Heart left ventricle (tissue), 13 donors: ENCODE measurements at regions not wholly inside any gene's neighbourhood (a gene's known extent, or its start where the extent isn't known, plus 50 kb on each side); places are given as distances from the start of the nearest gene placed in this dataset.

Source experiments
- CTCF ChIP-seq, 12 donors: fragments of 200-600 bp; sonication (generic) in 4 of 12; IDR thresholded peaks; one replicate each; pipeline versions ENCODE4 v1.5.0 to v1.8.0; 2018 to 2022; ENCODE audit warnings: antibody characterized with exemption in 12 of 12, mild to moderate bottlenecking in 5 of 12
- POLR2A ChIP-seq, 2 donors: fragments of 450-650 bp; IDR thresholded peaks; one replicate each; pipeline ENCODE4 v1.6.1; 2017; ENCODE audit warnings: antibody characterized with exemption in 2 of 2, mild to moderate bottlenecking in 2 of 2, moderate library complexity in 2 of 2
- donor health status: ischemic (EF 13 %, LVEDD 7.1; RV severe dilation, severe dysfunction).
- donor health status: DM: no; HTN: yes; CAD: no.
- donor health status: DM: no; HTN: no; CAD: no.
- donor health status: ischemic (EF 25% LVEDD 6.9; RV normal size, moderate dysfunction).
- donor health status: ischemic (EF 25% LVEDD 5.7; RV mildly dilated, moderate dysfunction).
- donor health status: ischemic (EF 35%, LVEDD 5.7; RV mildly dilated, moderate dysfunction).
- donor health status: nonischemic (EF 11% LVEDD 7.7; RV severe dilation, severe dysfunction).
- donor health status: DM: yes; HTN: yes; CAD: no.
- donor health status: PGD.
- donor health status: ischemic (EF 29% LVEDD 5.4; RV normal size, mild dysfunction).
- donor health status: nonischemic (EF 23%, LVEDD 6.1; RV moderate dilation, normal function).

DNA sequence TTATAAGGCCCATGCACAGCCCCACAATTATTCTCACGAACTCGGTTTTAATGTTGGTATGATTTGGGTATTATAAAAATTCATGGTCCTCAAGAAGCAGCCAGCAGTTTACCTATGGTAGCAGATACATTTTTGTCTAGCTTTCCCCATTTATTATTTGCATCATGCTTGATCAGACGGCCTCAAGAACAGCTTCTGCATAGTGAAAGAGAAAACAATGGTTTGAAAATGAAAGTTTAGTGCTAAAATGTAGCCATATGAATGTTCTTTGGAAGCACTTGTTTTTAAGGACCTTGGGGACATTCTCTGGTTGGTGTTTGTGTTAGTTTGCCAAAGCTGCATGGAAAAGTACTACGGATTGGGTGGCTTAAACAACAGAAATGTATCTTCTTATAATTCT lies 72.4 kb upstream of the CPHXL start:
- no peak for TF ChIP-seq CTCF (IDR thresholded peaks at IDR 0.05)
- no peak for TF ChIP-seq POLR2A (IDR thresholded peaks at IDR 0.05)
